OCI-LY7 (cell line): ENCODE measurements at regions not wholly inside any gene's neighbourhood (a gene's known extent, or its start where the extent isn't known, plus 50 kb on each side); places are given as distances from the start of the nearest gene placed in this dataset.

Experiments used
- CTCF ChIP-seq: fragments of 200-600 bp; sonication (generic); conservative IDR thresholded peaks from 2 replicates; pipeline ENCODE4 v1.5.1; 2014; ENCODE audit warnings: mild to moderate bottlenecking, antibody characterized with exemption, low read length, moderate library complexity, mixed read lengths
- EZH2phosphoT487 ChIP-seq: fragments of 200-600 bp; sonication (generic); IDR thresholded peaks from 2 replicates; pipeline ENCODE4 v1.6.1; 2018; ENCODE audit warnings: low read depth, borderline replicate concordance, mild to moderate bottlenecking, mixed run types, antibody characterized with exemption, low read length, moderate library complexity, mixed read lengths

GRCh38 chr3:106508331-106508893 is 639.6 kb upstream of the CBLB start:
- TF ChIP-seq CTCF (no peak), EZH2phosphoT487 (no peak)
